ENCODE measurements at regions not wholly inside any gene's neighbourhood (a gene's known extent, or its start where the extent isn't known, plus 50 kb on each side); places are given as distances from the start of the nearest gene placed in this dataset.

- no peak overlapping the region for H4K91ac ChIP-seq (replicated peaks; ENCODE audit: insufficient read length, low read length)
- H3K27ac ChIP-seq (ENCODE audit: low read depth, low read length), result no peak overlapping the region
- no peaks in the 10 kb centered on the region for H3K27me3 ChIP-seq (replicated peaks in 1 of 4; ENCODE audit: control insufficient read depth in 3 of 4, extremely low read depth in 1 of 4, insufficient read depth in 3 of 4, low read length in 3 of 4)
- ChIA-PET CTCF (ENCODE audit: partially characterized antibody) (no interaction called here), POLR2A (ENCODE audit: partially characterized antibody) (no interaction called here)
- no peak overlapping the region for H3K23ac ChIP-seq (ENCODE audit: insufficient read length)
- H3K56ac ChIP-seq (replicated peaks; ENCODE audit: insufficient read length, low read depth, low read length), result no peak overlapping the region
- no peak overlapping the region for H2AK5ac ChIP-seq (ENCODE audit: low read depth, low read length)
- H3K4me1 ChIP-seq (replicated peaks in 1 of 4; ENCODE audit: control insufficient read depth in 3 of 4, insufficient read depth in 4 of 4, low read length in 3 of 4), result no peaks in the 10 kb centered on the region
- no peak overlapping the region for H2BK12ac ChIP-seq (ENCODE audit: low read depth, low read length)
- H3K9me3 ChIP-seq (ENCODE audit: insufficient read depth in 2 of 2, low read depth in 1 of 2, low read length in 1 of 2), result no peaks in the 10 kb centered on the region
- TF ChIP-seq SRF (IDR thresholded peaks at IDR 0.05; ENCODE audit: low read depth, low read length) (no peak), EZH2 (IDR thresholded peaks at IDR 0.05; ENCODE audit: low read depth, low read length, severe bottlenecking) (no peak), TEAD4 (IDR thresholded peaks at IDR 0.05; ENCODE audit: low read depth, low read length) (no peak), TBP (IDR thresholded peaks at IDR 0.05; ENCODE audit: low read depth, low read length) (no peak), SP1 (IDR thresholded peaks at IDR 0.05; ENCODE audit: low read depth, low read length) (no peak), E2F6 (IDR thresholded peaks at IDR 0.05) (no peak), SIRT6 (IDR thresholded peaks at IDR 0.05; ENCODE audit: low read length) (no peak), CHD2 (IDR thresholded peaks at IDR 0.05; ENCODE audit: low read length) (no peak), BRCA1 (IDR thresholded peaks at IDR 0.05; ENCODE audit: low read depth, low read length) (no peak), CREB1 (IDR thresholded peaks at IDR 0.05) (no peak)
- no peak overlapping the region for H2BK5ac ChIP-seq (ENCODE audit: low read depth, low read length)
- no peaks in the 10 kb centered on the region for H4K20me1 ChIP-seq (replicated peaks in 1 of 2; ENCODE audit: control insufficient read depth in 1 of 2, insufficient read depth in 2 of 2, low read length in 2 of 2)
- DNase-seq (ENCODE audit: low read depth in 1 of 2, low spot score in 2 of 2) (no peak), FAIRE-seq (no peak)
- H3K4ac ChIP-seq (replicated peaks; ENCODE audit: insufficient read length, low read depth, low read length), result no peak overlapping the region
- H2AFZ ChIP-seq (ENCODE audit: low read length), result no peak overlapping the region
- H2BK120ac ChIP-seq (replicated peaks; ENCODE audit: low read depth, low read length), result no peak overlapping the region
- H2BK15ac ChIP-seq (ENCODE audit: low read length), result no peak overlapping the region
- H3K4me3 ChIP-seq (ENCODE audit: extremely low read depth in 1 of 4, insufficient read depth in 2 of 4, low read depth in 3 of 4, low read length in 4 of 4), result no peak overlapping the region
- H3K9ac ChIP-seq (replicated peaks in 1 of 4; ENCODE audit: extremely low read depth in 1 of 4, low read depth in 3 of 4, low read length in 3 of 4), result no peak overlapping the region
- no peak overlapping the region for H3K4me2 ChIP-seq (ENCODE audit: insufficient read depth in 1 of 2, low read depth in 2 of 2, low read length in 2 of 2)
- no peak overlapping the region for H4K8ac ChIP-seq (ENCODE audit: extremely low read depth, insufficient read depth, low read length)
- H2BK20ac ChIP-seq (ENCODE audit: low read length), result no peak overlapping the region
- no peaks in the 10 kb centered on the region for H3K79me1 ChIP-seq (ENCODE audit: low read depth, low read length)
- no peaks in the 10 kb centered on the region for H3K79me2 ChIP-seq (ENCODE audit: control insufficient read depth in 1 of 2, insufficient read depth in 2 of 2, low read length in 2 of 2)
- H3K23me2 ChIP-seq (ENCODE audit: low read depth, low read length), result no peaks in the 10 kb centered on the region
- no peak overlapping the region for H3K18ac ChIP-seq (ENCODE audit: extremely low read depth, low read length)
- WGBS, 2 experiments (ENCODE audit: extremely low coverage in 1 of 2, insufficient coverage in 1 of 2, insufficient read length in 1 of 2, insufficient replicate concordance in 2 of 2, low coverage in 1 of 2, low lambda C conversion rate in 2 of 2, missing lambda C conversion rate in 1 of 2), result 89% methylated on average over 2 of the region's 2 CpGs; no CpG with 5 or more reads in 1 of the 2 experiments
- no peak overlapping the region for H3K14ac ChIP-seq (ENCODE audit: insufficient read length)
- no peak overlapping the region for H4K5ac ChIP-seq (ENCODE audit: insufficient read length, low read depth, low read length)
- no peaks in the 10 kb centered on the region for H3K36me3 ChIP-seq (ENCODE audit: control insufficient read depth in 2 of 4, insufficient read depth in 4 of 4, low read length in 3 of 4)
These were observed 741.7 kb upstream of the CNTNAP5 start for GRCh38 chr2:123283431-123283830.
